Heart right ventricle (tissue), 16 donors: ENCODE measurements at regions not wholly inside any gene's neighbourhood (a gene's known extent, or its start where the extent isn't known, plus 50 kb on each side); places are given as distances from the start of the nearest gene placed in this dataset.
A peak's percentile ranks its signal among the peaks of the same experiment; 100 is the strongest.

Source experiments
- ATAC-seq, 8 donors: fragments of 200-7000 bp; cut with Tn5 transposase; one replicate each; pipeline ENCODE4 v1.9.1; 2020; ENCODE audit warnings: mild to moderate bottlenecking in 8 of 8, moderate library complexity in 8 of 8, moderate number of reproducible peaks in 1 of 8
- DNase-seq, 2 donors: peaks; one replicate each; pipeline ENCODE4 v3.0.0-alpha.2; 2020
- H3K27ac ChIP-seq, 10 donors: fragments of 200-600 bp; sonication (generic) in 2 of 10; one replicate each; pipeline versions ENCODE4 v1.5.0 to v1.8.0; 2020 to 2022; ENCODE audit warnings: mild to moderate bottlenecking in 3 of 10
- H3K27me3 ChIP-seq, 7 donors: fragments of 200-600 bp; one replicate each; pipeline ENCODE4 v1.8.0; 2021 to 2022; ENCODE audit warnings: mild to moderate bottlenecking in 2 of 7
- H3K36me3 ChIP-seq, 9 donors: fragments of 200-600 bp; sonication (generic) in 1 of 9; one replicate each; pipeline versions ENCODE4 v1.5.0 to v1.8.0; 2020 to 2022; ENCODE audit warnings: mild to moderate bottlenecking in 2 of 9
- H3K4me1 ChIP-seq, 9 donors: fragments of 200-600 bp; sonication (generic) in 1 of 9; one replicate each; pipeline versions ENCODE4 v1.5.0 to v1.8.0; 2020 to 2022; ENCODE audit warnings: mild to moderate bottlenecking in 4 of 9
- H3K4me3 ChIP-seq, 10 donors: fragments of 200-600 bp; sonication (generic) in 2 of 10; one replicate each; pipeline versions ENCODE4 v1.5.0 to v1.8.0; 2020 to 2022; ENCODE audit warnings: mild to moderate bottlenecking in 7 of 10, moderate library complexity in 2 of 10
- H3K9me3 ChIP-seq, 11 donors: fragments of 200-600 bp in 10 of 11; sonication (generic) in 2 of 11; one replicate each; pipeline versions ENCODE4 v1.5.0 to v1.8.0; 2013 to 2022; ENCODE audit warnings: mild to moderate bottlenecking in 2 of 11, control low read depth in 1 of 11, moderate library complexity in 1 of 11
- CTCF ChIP-seq, 9 donors: fragments of 200-600 bp; sonication (generic) in 2 of 9; IDR thresholded peaks; one replicate each; pipeline versions ENCODE4 v1.5.0 to v1.8.0; 2021 to 2022; ENCODE audit warnings: antibody characterized with exemption in 9 of 9, mild to moderate bottlenecking in 5 of 9, moderate library complexity in 1 of 9
- WGBS, 2 donors: extraction: QIAGEN DNeasy Blood & Tissue Kit; methylation state at CpG; one replicate each; pipeline ENCODE4 v1.1.7; 2013; ENCODE audit warnings: inconsistent platforms in 1 of 2; 5-methylcytosine and 5-hydroxymethylcytosine counted together
- intact Hi-C, 10 donors: fragments of 100-400 bp; cut with DNase I; formaldehyde crosslinking; loops; one replicate each; pipeline versions ENCODE4 v1.11.1 to v1.14.2; 2022
- donor health status: Arrhythmogenic right ventricular cardiomyopathy.
- donor health status: ischemic (EF 13 %, LVEDD 7.1; RV severe dilation, severe dysfunction).
- donor health status: healthy with polysubstance abuse.
- donor health status: DM: no; HTN: yes; CAD: no.
- donor health status: DM: no; HTN: no; CAD: no.
- donor health status: ischemic (EF 25% LVEDD 6.9; RV normal size, moderate dysfunction).
- donor health status: ischemic (EF 25% LVEDD 5.7; RV mildly dilated, moderate dysfunction).
- donor health status: healthy.
- donor health status: DM: yes; HTN: yes; CAD: no.
- donor health status: Ischemic cardiomyopathy.
- donor health status: ischemic (EF 35%, LVEDD 5.7; RV mildly dilated, moderate dysfunction).
- donor health status: nonischemic (EF 11% LVEDD 7.7; RV severe dilation, severe dysfunction).
- donor health status: DM: yes; HTN: yes; CAD: no.
- donor health status: PGD.
- donor health status: ischemic (EF 29% LVEDD 5.4; RV normal size, mild dysfunction).
- donor health status: nonischemic (EF 23%, LVEDD 6.1; RV moderate dilation, normal function).

- Histone ChIP-seq H3K27ac (no peak overlapping the region), H3K27me3 (peaks cover 0 to 49% (median 33%) of the 10 kb centered on the region in 7 donors), H3K4me1 (peaks cover 0 to 11% (median 5%) of the 10 kb centered on the region in 9 donors), H3K4me3 (no peak overlapping the region), H3K9me3 (no peaks in the 10 kb centered on the region), H3K36me3 (no peaks in the 10 kb centered on the region)
- ATAC-seq (peak in 7 of 8 donors; percentile 34 to 77 (median 64)), DNase-seq (peak in 1 of 2 donors; percentile 30)
- TF ChIP-seq CTCF (IDR thresholded peaks at IDR 0.05), result no peak
- intact Hi-C loops, result loop anchor here in 8 of 10 donors (5.0 to 10.0 kb wide), 6 partner anchors 562 to 872 kb away; partner anchors contain the start of gene MYCN (in 2 of the 8)
- 10 to 30% methylated on average over 2 of the region's 2 CpGs for WGBS, 2 donors
These were observed 159.3 kb downstream of the CYRIA start for GRCh38 chr2:16506366-16506765.

GRCh38 chr2:16496426-16497388, 168.9 kb downstream of the CYRIA start:
- WGBS, 2 donors, result 69 to 87% methylated on average over 4 of the region's 4 CpGs
- no peak for ATAC-seq
- Histone ChIP-seq H3K4me1 (no peaks in the 10 kb centered on the region), H3K36me3 (no peaks in the 10 kb centered on the region), H3K4me3 (no peak overlapping the region), H3K27me3 (peaks cover 0 to 4% (median 0%) of the 10 kb centered on the region in 7 donors), H3K27ac (no peak overlapping the region), H3K9me3 (no peaks in the 10 kb centered on the region)
- no peak for TF ChIP-seq CTCF (IDR thresholded peaks at IDR 0.05)
- intact Hi-C loops, result loop anchor here in 1 of 10 donors (10.0 kb wide), 1 partner anchor 552 kb away; the partner anchor contains the start of gene MYCN
- DNase-seq, result no peak

GRCh38 chr2:16495509-16496208, 170.0 kb downstream of the CYRIA start:
- intact Hi-C loops, result loop anchor here in 1 of 10 donors (10.0 kb wide), 1 partner anchor 551 kb away; the partner anchor contains the start of gene MYCN
- Histone ChIP-seq H3K27me3 (peaks cover 0 to 12% (median 4%) of the 10 kb centered on the region in 7 donors), H3K27ac (no peak overlapping the region), H3K36me3 (no peaks in the 10 kb centered on the region), H3K4me3 (no peak overlapping the region), H3K9me3 (no peaks in the 10 kb centered on the region), H3K4me1 (no peaks in the 10 kb centered on the region)
- TF ChIP-seq CTCF (IDR thresholded peaks at IDR 0.05), result no peak
- ATAC-seq, result no peak
- WGBS, 2 donors, result 77 to 79% methylated on average over 3 of the region's 3 CpGs
- no peak for DNase-seq

GRCh38 chr2:16494836-16495508, 170.7 kb downstream of the CYRIA start:
- Histone ChIP-seq H3K4me1 (no peaks in the 10 kb centered on the region), H3K27ac (no peak overlapping the region), H3K9me3 (no peaks in the 10 kb centered on the region), H3K4me3 (no peak overlapping the region), H3K27me3 (peaks cover 0 to 13% (median 4%) of the 10 kb centered on the region in 7 donors), H3K36me3 (no peaks in the 10 kb centered on the region)
- ATAC-seq (no peak), DNase-seq (no peak)
- TF ChIP-seq CTCF (IDR thresholded peaks at IDR 0.05), result no peak
- 52 to 60% methylated on average over 5 of the region's 5 CpGs for WGBS, 2 donors
- intact Hi-C loops, result loop anchor here in 1 of 10 donors (10.0 kb wide), 1 partner anchor 550 kb away; the partner anchor contains the start of gene MYCN
